Endodermal cell (in vitro differentiated cells): ENCODE measurements at regions not wholly inside any gene's neighbourhood (a gene's known extent, or its start where the extent isn't known, plus 50 kb on each side); places are given as distances from the start of the nearest gene placed in this dataset.
"Not testable (repeated sequence)": the region's sequence is repeated elsewhere in the genome, so short reads cannot be mapped to it uniquely, and the experiment has no call there.

Experiments
- DNase-seq: peaks from one replicate; pipeline ENCODE4 v3.0.0-alpha.2; 2017
- H3K27ac ChIP-seq: 2 replicates; pipeline ENCODE4 v1.5.1; 2013; ENCODE audit warnings: mild to moderate bottlenecking, low read depth, low read length, moderate library complexity
- H3K27me3 ChIP-seq: 2 replicates; pipeline ENCODE4 v1.6.1; 2013; ENCODE audit warnings: mild to moderate bottlenecking, low read length, moderate library complexity; ENCODE audit not compliant: insufficient read depth, control insufficient read depth, poor library complexity, severe bottlenecking
- H3K36me3 ChIP-seq: 2 replicates; pipeline ENCODE4 v1.7.0; 2013; ENCODE audit warnings: mild to moderate bottlenecking, low read length, moderate library complexity; ENCODE audit not compliant: control insufficient read depth, insufficient read depth
- H3K4me1 ChIP-seq: one replicate; pipeline ENCODE4 v1.7.0; 2013; ENCODE audit warnings: low read length; ENCODE audit not compliant: control insufficient read depth, insufficient read depth
- H3K4me3 ChIP-seq: 2 replicates; pipeline ENCODE4 v1.5.1; 2013; ENCODE audit warnings: mild to moderate bottlenecking, low read length, moderate library complexity
- H3K9ac ChIP-seq: 2 replicates; pipeline ENCODE4 v1.6.1; 2013; ENCODE audit warnings: mild to moderate bottlenecking, low read length, moderate library complexity; ENCODE audit not compliant: poor library complexity, severe bottlenecking; ENCODE audit errors: extremely low read depth
- H3K9me3 ChIP-seq: 2 replicates; pipeline ENCODE4 v1.6.1; 2013; ENCODE audit warnings: mild to moderate bottlenecking, low read length, moderate library complexity; ENCODE audit not compliant: control insufficient read depth
- H3K27ac Mint-ChIP-seq: 2 replicates; pipeline ENCODE4 v1.8.0; 2020; ENCODE audit warnings: mixed read lengths
- H3K27me3 Mint-ChIP-seq: 2 replicates; pipeline ENCODE4 v1.8.0; 2021; ENCODE audit warnings: mild to moderate bottlenecking, mixed read lengths; ENCODE audit not compliant: insufficient read depth
- H3K36me3 Mint-ChIP-seq: 2 replicates; pipeline ENCODE4 v1.8.0; 2020; ENCODE audit warnings: low read depth, mixed read lengths
- H3K4me1 Mint-ChIP-seq: 2 replicates; pipeline ENCODE4 v1.8.0; 2020; ENCODE audit warnings: mixed read lengths
- H3K4me3 Mint-ChIP-seq: 2 replicates; pipeline ENCODE4 v1.8.0; 2020; ENCODE audit warnings: mild to moderate bottlenecking, moderate library complexity, mixed read lengths
- H3K9me3 Mint-ChIP-seq: 2 replicates; pipeline ENCODE4 v1.8.0; 2020; ENCODE audit warnings: mild to moderate bottlenecking, mixed read lengths
- WGBS, 2 experiments: methylation state at CpG; one replicate each; pipeline versions ENCODE4 v1.1.5 to v1.1.7; 2013; ENCODE audit warnings: missing lambda C conversion rate in 2 of 2, mixed read lengths in 1 of 2; ENCODE audit not compliant: insufficient coverage in 1 of 2, insufficient read length in 1 of 2; 5-methylcytosine and 5-hydroxymethylcytosine counted together
- TF ChIP-seq, protein P1 (sequence below): fragments of 200-600 bp; sonication (generic); conservative IDR thresholded peaks from 2 replicates; pipeline ENCODE4 v1.5.0; 2021; ENCODE audit warnings: antibody characterized with exemption, mild to moderate bottlenecking

DNA sequence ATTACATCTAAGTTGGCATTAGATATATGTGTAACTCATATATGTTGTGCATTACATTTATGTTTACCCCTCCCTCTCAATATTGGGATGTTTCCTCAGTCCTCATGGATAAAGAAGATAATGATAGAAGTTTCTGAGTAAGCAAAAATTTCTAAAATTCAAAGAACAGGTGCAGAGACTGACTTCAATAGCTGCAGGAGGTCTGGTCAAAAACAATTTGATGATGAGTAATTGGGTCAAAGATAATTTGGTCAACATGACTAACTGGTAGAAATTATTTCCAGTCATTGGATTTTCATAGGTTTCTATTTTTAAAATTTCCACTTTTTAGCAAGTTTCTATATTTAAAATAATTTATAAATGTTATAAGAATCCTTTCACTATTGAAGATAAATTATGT is 1130.9 kb upstream of the SLC39A10 start:
- no peak overlapping the region for H3K4me3 ChIP-seq
- no peak overlapping the region for H3K9ac ChIP-seq
- peaks cover 3% of the 10 kb centered on the region for H3K4me1 Mint-ChIP-seq
- H3K27me3 ChIP-seq = no peaks in the 10 kb centered on the region
- no peak for DNase-seq
- TF ChIP-seq, protein P1, sequence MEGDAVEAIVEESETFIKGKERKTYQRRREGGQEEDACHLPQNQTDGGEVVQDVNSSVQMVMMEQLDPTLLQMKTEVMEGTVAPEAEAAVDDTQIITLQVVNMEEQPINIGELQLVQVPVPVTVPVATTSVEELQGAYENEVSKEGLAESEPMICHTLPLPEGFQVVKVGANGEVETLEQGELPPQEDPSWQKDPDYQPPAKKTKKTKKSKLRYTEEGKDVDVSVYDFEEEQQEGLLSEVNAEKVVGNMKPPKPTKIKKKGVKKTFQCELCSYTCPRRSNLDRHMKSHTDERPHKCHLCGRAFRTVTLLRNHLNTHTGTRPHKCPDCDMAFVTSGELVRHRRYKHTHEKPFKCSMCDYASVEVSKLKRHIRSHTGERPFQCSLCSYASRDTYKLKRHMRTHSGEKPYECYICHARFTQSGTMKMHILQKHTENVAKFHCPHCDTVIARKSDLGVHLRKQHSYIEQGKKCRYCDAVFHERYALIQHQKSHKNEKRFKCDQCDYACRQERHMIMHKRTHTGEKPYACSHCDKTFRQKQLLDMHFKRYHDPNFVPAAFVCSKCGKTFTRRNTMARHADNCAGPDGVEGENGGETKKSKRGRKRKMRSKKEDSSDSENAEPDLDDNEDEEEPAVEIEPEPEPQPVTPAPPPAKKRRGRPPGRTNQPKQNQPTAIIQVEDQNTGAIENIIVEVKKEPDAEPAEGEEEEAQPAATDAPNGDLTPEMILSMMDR = no peak
- no peaks in the 10 kb centered on the region for H3K36me3 ChIP-seq
- H3K27me3 Mint-ChIP-seq = no peaks in the 10 kb centered on the region
- H3K9me3 ChIP-seq = no peaks in the 10 kb centered on the region
- H3K27ac ChIP-seq = no peak overlapping the region
- no peak overlapping the region for H3K27ac Mint-ChIP-seq
- H3K9me3 Mint-ChIP-seq = no peaks in the 10 kb centered on the region
- no peaks in the 10 kb centered on the region for H3K4me1 ChIP-seq
- H3K36me3 Mint-ChIP-seq = no peaks in the 10 kb centered on the region
- H3K4me3 Mint-ChIP-seq = no peak overlapping the region

DNA sequence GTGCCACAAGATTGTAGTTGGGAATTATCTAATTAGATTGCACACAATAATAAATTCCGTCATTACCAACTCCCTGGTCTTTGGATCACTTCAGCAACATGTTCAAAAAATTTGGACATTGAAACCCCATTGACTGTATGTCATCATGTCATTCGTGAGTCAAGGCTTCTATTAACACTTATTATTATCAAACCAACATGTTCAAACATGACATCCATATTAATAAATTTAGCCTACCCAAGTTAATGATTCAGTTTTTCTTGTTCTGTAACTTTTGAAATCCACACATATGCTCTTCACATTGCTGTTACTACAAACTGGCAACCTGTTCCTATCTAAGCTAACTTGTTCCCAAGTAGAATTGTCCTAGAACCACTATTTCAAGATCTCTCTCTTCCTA is 1142.7 kb upstream of the SLC39A10 start:
- WGBS, 2 experiments = 93 to 100% methylated on average over 2 of the region's 2 CpGs
- H3K4me3 ChIP-seq = no peak overlapping the region

DNA sequence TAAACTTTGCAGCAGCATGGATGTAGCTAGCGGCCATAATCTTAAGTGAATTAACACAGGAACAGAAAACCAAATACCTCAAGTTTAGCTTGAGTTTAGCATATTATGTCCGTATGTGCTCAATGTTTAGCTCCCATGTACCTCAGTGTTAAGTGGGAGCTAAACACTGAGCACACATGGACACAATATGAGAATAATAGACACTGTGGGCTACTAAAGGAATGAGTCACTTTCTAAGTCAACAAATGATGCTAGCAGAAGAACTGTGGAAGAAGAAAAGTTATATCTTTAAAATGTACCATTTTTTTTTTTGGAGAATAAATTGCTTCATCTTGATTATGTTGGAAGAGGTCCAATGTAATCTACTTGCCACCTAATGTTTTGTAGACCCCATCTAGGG is 1146.0 kb upstream of the SLC39A10 start:
- 94% methylated on average over 2 of the region's 2 CpGs; no CpG with 5 or more reads in 1 of the 2 experiments for WGBS, 2 experiments
- not testable (repeated sequence) for H3K36me3 Mint-ChIP-seq, H3K4me3 Mint-ChIP-seq, H3K9me3 Mint-ChIP-seq, H3K27me3 Mint-ChIP-seq, H3K36me3 ChIP-seq, H3K27ac ChIP-seq, DNase-seq, H3K4me3 ChIP-seq, H3K9ac ChIP-seq, H3K4me1 ChIP-seq, H3K27me3 ChIP-seq, H3K9me3 ChIP-seq, H3K4me1 Mint-ChIP-seq, H3K27ac Mint-ChIP-seq

More for the DNA sequence above, 1142.7 kb upstream of the SLC39A10 start:
- no peaks in the 10 kb centered on the region for H3K27me3 Mint-ChIP-seq
- no peaks in the 10 kb centered on the region for H3K36me3 Mint-ChIP-seq
- Histone ChIP-seq H3K36me3 (no peaks in the 10 kb centered on the region), H3K27me3 (no peaks in the 10 kb centered on the region), H3K9ac (no peak overlapping the region), H3K4me1 (no peaks in the 10 kb centered on the region), H3K9me3 (no peaks in the 10 kb centered on the region), H3K27ac (no peak overlapping the region)
- no peaks in the 10 kb centered on the region for H3K9me3 Mint-ChIP-seq
- no peak overlapping the region for H3K4me3 Mint-ChIP-seq
- H3K4me1 Mint-ChIP-seq = no peaks in the 10 kb centered on the region
- TF ChIP-seq, protein P1 = no peak
- H3K27ac Mint-ChIP-seq = no peak overlapping the region
- DNase-seq = no peak

DNA sequence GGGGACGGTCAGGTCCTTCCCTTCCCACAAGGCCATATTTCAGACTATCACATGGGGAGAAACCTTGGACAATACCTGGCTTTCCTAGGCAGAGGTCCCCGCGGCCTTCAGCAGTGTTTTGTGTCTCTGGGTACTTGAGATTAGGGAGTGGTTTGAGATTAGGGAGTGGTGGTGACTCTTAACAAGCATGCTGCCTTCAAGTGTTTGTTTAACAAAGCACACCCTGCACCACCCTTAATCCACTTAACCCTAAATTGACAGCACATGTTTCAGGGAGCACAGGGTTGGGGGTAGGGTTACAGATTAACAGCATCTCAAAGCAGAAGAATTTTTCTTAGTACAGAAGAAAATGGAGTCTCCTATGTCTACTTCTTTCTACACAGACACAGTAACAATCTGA is 1152.2 kb upstream of the SLC39A10 start:
- H3K9me3 Mint-ChIP-seq = not testable (repeated sequence)
- peak; percentile 54 for DNase-seq

More for the DNA sequence above, 1152.2 kb upstream of the SLC39A10 start:
- not testable (repeated sequence) for H3K36me3 Mint-ChIP-seq, H3K27me3 Mint-ChIP-seq, H3K9me3 ChIP-seq, H3K36me3 ChIP-seq, H3K4me1 ChIP-seq, H3K4me3 Mint-ChIP-seq, H3K4me3 ChIP-seq, H3K27ac ChIP-seq, H3K27me3 ChIP-seq, H3K9ac ChIP-seq
- 51% methylated on average over 3 of the region's 3 CpGs; no CpG with 5 or more reads in 1 of the 2 experiments for WGBS, 2 experiments
- peak overlapping the region; percentile 87 for H3K27ac Mint-ChIP-seq
- peaks cover 25% of the 10 kb centered on the region for H3K4me1 Mint-ChIP-seq
